WERI-Rb-1 (cell line): ENCODE measurements at regions not wholly inside any gene's neighbourhood (a gene's known extent, or its start where the extent isn't known, plus 50 kb on each side); places are given as distances from the start of the nearest gene placed in this dataset.
A peak's percentile ranks its signal among the peaks of the same experiment; 100 is the strongest.

Experiments used
- DNase-seq: peaks from one replicate; pipeline ENCODE4 v3.0.0-alpha.2; 2020
- H3K27ac ChIP-seq: fragments of 250-450 bp; sonication (Bioruptor Pico); 2 replicates; pipeline ENCODE4 v1.5.1; 2020; ENCODE audit warnings: mild to moderate bottlenecking, moderate library complexity
- H3K27me3 ChIP-seq: fragments of 250-450 bp; sonication (Bioruptor Pico); 2 replicates; pipeline ENCODE4 v1.5.1; 2021; ENCODE audit warnings: mild to moderate bottlenecking, low read depth, moderate library complexity; ENCODE audit not compliant: insufficient read depth, severe bottlenecking
- H3K36me3 ChIP-seq: fragments of 250-450 bp; sonication (Bioruptor Pico); 2 replicates; pipeline ENCODE4 v1.5.1; 2020; ENCODE audit warnings: mild to moderate bottlenecking, moderate library complexity
- H3K4me3 ChIP-seq: 2 replicates; pipeline ENCODE4 v1.5.1; 2011; ENCODE audit warnings: low read depth, mild to moderate bottlenecking, control low read depth, low read length
- H3K9me3 ChIP-seq: fragments of 250-450 bp; sonication (Bioruptor Pico); 2 replicates; pipeline ENCODE4 v1.5.1; 2021; ENCODE audit warnings: mild to moderate bottlenecking, moderate library complexity; ENCODE audit not compliant: severe bottlenecking
- TF ChIP-seq, protein P1 (sequence below): IDR thresholded peaks from 2 replicates; pipeline ENCODE4 v1.5.1; 2011; ENCODE audit warnings: low read depth, mild to moderate bottlenecking, control low read depth, inconsistent platforms, low read length

DNA sequence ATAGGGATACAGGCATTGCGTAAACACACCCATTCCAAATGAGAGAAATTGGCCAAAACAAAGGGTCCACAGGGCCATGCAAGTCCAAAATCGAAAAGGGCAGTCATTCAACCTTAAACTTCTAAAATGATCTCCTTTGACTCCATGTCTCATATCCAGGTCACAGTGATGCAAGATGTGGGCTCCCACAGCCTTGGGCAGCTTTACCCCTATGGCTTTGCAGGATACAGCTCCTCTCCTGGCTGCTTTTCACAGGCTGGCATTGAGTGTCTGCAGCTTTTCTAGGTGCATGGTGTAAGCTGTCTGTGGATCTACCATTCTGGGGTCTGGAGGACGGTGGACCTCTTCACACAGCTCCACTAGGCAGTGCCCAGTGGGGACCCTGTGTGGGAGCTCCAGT lies 744.5 kb downstream of the QKI start:
- no peaks in the 10 kb centered on the region for H3K27me3 ChIP-seq
- TF ChIP-seq, protein P1, sequence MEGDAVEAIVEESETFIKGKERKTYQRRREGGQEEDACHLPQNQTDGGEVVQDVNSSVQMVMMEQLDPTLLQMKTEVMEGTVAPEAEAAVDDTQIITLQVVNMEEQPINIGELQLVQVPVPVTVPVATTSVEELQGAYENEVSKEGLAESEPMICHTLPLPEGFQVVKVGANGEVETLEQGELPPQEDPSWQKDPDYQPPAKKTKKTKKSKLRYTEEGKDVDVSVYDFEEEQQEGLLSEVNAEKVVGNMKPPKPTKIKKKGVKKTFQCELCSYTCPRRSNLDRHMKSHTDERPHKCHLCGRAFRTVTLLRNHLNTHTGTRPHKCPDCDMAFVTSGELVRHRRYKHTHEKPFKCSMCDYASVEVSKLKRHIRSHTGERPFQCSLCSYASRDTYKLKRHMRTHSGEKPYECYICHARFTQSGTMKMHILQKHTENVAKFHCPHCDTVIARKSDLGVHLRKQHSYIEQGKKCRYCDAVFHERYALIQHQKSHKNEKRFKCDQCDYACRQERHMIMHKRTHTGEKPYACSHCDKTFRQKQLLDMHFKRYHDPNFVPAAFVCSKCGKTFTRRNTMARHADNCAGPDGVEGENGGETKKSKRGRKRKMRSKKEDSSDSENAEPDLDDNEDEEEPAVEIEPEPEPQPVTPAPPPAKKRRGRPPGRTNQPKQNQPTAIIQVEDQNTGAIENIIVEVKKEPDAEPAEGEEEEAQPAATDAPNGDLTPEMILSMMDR = no peak
- no peak overlapping the region for H3K4me3 ChIP-seq
- no peak overlapping the region for H3K27ac ChIP-seq
- no peaks in the 10 kb centered on the region for H3K36me3 ChIP-seq
- H3K9me3 ChIP-seq = no peaks in the 10 kb centered on the region
- no peak for DNase-seq

DNA sequence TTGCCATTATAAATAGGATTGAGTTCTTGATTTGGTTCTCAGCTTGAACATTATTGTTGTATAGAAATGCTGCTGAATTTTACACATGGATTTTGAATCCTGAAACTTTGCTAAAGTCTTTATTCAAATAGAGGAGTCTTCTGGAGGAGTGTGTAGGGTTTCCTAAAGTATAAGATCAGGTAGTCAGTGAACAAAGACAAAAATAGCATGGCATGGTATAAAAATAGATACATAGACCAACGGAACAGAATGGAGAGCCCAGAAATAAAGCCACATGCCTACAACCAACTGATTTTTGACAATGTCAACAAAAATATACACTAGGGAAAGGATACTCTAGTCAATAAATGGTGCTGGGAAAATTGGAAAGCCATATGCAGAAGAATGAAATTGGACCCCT lies 740.1 kb downstream of the QKI start:
- Histone ChIP-seq H3K36me3 (no peaks in the 10 kb centered on the region), H3K9me3 (no peaks in the 10 kb centered on the region), H3K27ac (no peak overlapping the region), H3K4me3 (no peak overlapping the region), H3K27me3 (no peaks in the 10 kb centered on the region)
- DNase-seq = no peak
- TF ChIP-seq, protein P1 = no peak

DNA sequence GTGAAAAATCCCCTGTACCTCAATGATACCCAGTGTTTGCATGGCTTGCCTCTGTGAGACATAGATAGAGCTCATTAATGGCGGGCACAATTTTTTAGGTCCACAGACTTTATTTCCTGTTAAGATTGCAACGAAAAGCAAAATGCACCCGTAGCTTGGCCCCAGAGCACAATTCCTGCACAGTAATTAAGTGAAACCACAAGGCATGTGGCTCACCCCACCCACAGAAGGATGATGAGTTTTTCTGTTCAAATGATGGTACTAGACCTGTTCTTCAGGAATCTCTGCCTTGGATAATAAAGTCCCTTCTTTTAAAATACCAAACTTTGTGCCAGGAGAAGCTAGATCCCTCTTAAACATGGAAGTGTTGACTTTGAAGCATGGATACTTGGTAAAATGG lies 738.1 kb downstream of the QKI start:
- Histone ChIP-seq H3K36me3 (no peaks in the 10 kb centered on the region), H3K9me3 (no peaks in the 10 kb centered on the region), H3K27ac (no peak overlapping the region), H3K27me3 (no peaks in the 10 kb centered on the region), H3K4me3 (no peak overlapping the region)
- DNase-seq = no peak
- TF ChIP-seq, protein P1 = no peak

DNA sequence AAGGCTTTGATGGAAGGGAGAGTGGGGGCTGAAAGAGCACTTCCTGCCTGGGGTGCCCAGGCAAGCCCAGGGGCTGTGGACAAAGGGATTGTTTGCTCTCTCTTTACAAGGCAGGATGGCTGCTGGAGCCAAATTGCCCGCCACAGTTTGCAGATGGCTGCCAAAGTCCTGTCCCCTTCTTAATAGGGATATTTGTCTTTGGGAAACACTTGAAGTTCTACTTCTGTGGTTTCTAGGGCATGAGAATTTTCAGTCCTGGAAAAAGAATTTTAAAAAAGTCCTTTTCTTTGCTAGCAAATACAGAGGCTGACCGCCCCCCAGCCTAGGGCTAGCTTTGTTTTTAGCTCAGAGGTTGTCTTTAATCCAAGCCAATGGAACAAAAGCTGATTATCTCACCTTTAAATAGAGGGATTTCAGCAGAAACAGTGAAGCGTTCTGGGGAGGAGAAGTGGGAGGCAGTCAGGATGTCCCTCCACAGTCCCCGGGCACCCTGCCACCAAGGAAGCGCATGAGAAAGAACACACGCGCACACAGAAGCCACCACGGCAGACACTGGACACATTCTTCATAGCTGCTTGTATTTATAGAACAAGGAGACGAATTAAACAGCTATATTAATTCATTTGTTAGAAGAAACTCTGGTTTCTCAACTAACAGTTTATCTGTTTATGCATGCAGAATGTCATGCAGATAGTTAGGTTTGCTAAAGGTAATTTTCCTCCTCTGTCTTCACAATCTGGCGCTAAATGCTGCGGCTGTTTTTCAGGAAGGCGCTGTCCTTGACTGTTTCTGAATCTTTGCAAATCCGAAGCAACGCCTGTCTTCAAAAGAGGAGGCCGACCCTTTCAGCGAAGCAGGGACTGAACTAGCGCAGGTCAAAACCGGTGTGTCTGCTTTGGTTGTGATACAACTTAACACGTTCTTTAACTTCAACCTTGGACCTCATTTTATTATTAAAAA lies 736.9 kb downstream of the QKI start:
- Histone ChIP-seq H3K27me3 (no peaks in the 10 kb centered on the region), H3K36me3 (no peaks in the 10 kb centered on the region), H3K4me3 (no peak overlapping the region), H3K9me3 (no peaks in the 10 kb centered on the region), H3K27ac (no peak overlapping the region)
- TF ChIP-seq, protein P1 = no peak
- DNase-seq = peak; percentile 26

DNA sequence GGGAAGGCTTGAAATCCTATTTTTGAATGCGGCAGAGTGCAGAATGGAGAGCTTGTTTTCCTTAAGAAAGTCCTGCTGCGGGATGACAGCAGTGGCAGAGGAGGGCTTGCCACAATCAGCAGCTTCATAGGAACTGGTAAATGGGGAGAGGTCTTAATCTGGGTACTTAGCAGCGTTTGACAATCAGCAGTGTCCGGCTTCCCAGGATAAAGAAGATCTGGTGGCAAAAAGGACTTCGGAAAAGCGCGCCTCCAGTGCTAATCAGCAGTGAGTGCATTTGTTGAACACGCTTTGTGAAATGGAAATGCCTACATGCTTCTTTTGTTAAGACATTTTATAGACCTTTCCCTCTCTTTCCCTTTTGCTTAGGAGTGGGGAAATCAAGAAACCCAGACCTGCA lies 735.7 kb downstream of the QKI start:
- peak; percentile 53 for DNase-seq
- no peaks in the 10 kb centered on the region for H3K9me3 ChIP-seq
- H3K4me3 ChIP-seq = no peak overlapping the region
- H3K36me3 ChIP-seq = no peaks in the 10 kb centered on the region
- TF ChIP-seq, protein P1 = no peak
- H3K27ac ChIP-seq = peak overlapping the region; percentile 11; the same call in 1 of the 2 replicates
- no peaks in the 10 kb centered on the region for H3K27me3 ChIP-seq
